ENCODE measurements at regions not wholly inside any gene's neighbourhood (a gene's known extent, or its start where the extent isn't known, plus 50 kb on each side); places are given as distances from the start of the nearest gene placed in this dataset.

- ATAC-seq (peak; percentile 35 to 76; a peak in 4 of 6 replicates), FAIRE-seq (no peak), DNase-seq (ENCODE audit: low read depth in 1 of 2, low spot score in 1 of 2) (peak in 1 of 2 experiments; percentile 32)
- TF ChIP-seq USF2 (IDR thresholded peaks at IDR 0.05) (peak; percentile 64; the same call in 1 of the 2 replicates), CHD2 (IDR thresholded peaks at IDR 0.05; ENCODE audit: low read length, partially characterized antibody) (no peak)
- 73% methylated on average over 15 of the region's 15 CpGs for WGBS (ENCODE audit: missing lambda C conversion rate)
- Histone ChIP-seq H3K4me3 (no peak overlapping the region), H3K4me1 (peaks cover 18% of the 10 kb centered on the region), H3K27ac (peak overlapping the region in 1 of 2 experiments; percentile 44; a peak in 3 of 6 replicates), H3K9me3 (no peaks in the 10 kb centered on the region), H3K4me2 (no peak overlapping the region)
- POLR2A ChIA-PET, result no interaction called here
- CTCF ChIA-PET, result interaction anchor here (0.6 to 1.2 kb wide), 4 partner anchors 58 to 166 kb away, joined by 3 to 4 read pairs (median 4); no protein-coding TSS in a partner anchor
Measured at GRCh38 chr2:20509770-20510490, 63.1 kb downstream of the RHOB start.

GRCh38 chr2:20511130-20511529 is 64.3 kb downstream of the RHOB start:
- TF ChIP-seq MAX (IDR thresholded peaks at IDR 0.05) (no peak), FOSL2 (IDR thresholded peaks at IDR 0.05) (no peak), FOSL2 (CRISPR knock-in tag; IDR thresholded peaks at IDR 0.05) (no peak), BHLHE40 (IDR thresholded peaks at IDR 0.05; ENCODE audit: low read depth, low read length) (no peak), HMGXB4 (CRISPR knock-in tag; IDR thresholded peaks at IDR 0.05; ENCODE audit: borderline replicate concordance) (no peak), POLR2AphosphoS2 (conservative IDR thresholded peaks at IDR 0.05; ENCODE audit: low read length) (no peak), SREBF2 (IDR thresholded peaks at IDR 0.05) (no peak), ESRRA (IDR thresholded peaks at IDR 0.05; ENCODE audit: borderline replicate concordance, low read length) (no peak), EHMT2 (IDR thresholded peaks at IDR 0.05; ENCODE audit: low read depth) (no peak)
- 81% methylated on average over 5 of the region's 5 CpGs for WGBS (ENCODE audit: missing lambda C conversion rate)
- Histone ChIP-seq H3K4me2 (no peak overlapping the region), H3K9me3 (no peaks in the 10 kb centered on the region), H3K4me1 (peaks cover 18% of the 10 kb centered on the region), H3K27ac (no peak overlapping the region), H3K4me3 (no peak overlapping the region)
- ChIA-PET POLR2A (interaction anchor here (2.2 kb wide), 1 partner anchor 64 kb away, joined by 5 read pairs; the partner anchor contains the start of gene RHOB), CTCF (interaction anchor here (0.6 kb wide), 1 partner anchor 151 kb away, joined by 3 read pairs; no protein-coding TSS in a partner anchor)
- no peak for DNase-seq (ENCODE audit: low read depth in 1 of 2, low spot score in 1 of 2)
- no peak for FAIRE-seq
- no peak for ATAC-seq

- 90% methylated on average over 11 of the region's 11 CpGs for WGBS (ENCODE audit: missing lambda C conversion rate)
Measured at GRCh38 chr2:20512061-20512605, 65.3 kb downstream of the RHOB start.

GRCh38 chr2:20513946-20514345 is 67.1 kb downstream of the RHOB start:
- ATAC-seq (no peak), DNase-seq (ENCODE audit: low read depth in 1 of 2, low spot score in 1 of 2) (no peak), FAIRE-seq (no peak)
- Histone ChIP-seq H3K4me3 (no peak overlapping the region), H3K27ac (peak overlapping the region; percentile 8 to 47; a peak in 3 of 6 replicates), H3K9me3 (no peaks in the 10 kb centered on the region), H3K4me2 (no peak overlapping the region), H3K4me1 (peaks cover 28% of the 10 kb centered on the region)
- POLR2A ChIA-PET, result interaction anchor here (0.7 kb wide), 1 partner anchor 67 kb away, joined by 3 read pairs; the partner anchor contains the start of gene RHOB
- CTCF ChIA-PET, result interaction anchor here (2.8 kb wide), 1 partner anchor 16 kb away, joined by 11 read pairs; no protein-coding TSS in a partner anchor
- 83% methylated on average over 7 of the region's 7 CpGs for WGBS (ENCODE audit: missing lambda C conversion rate)
- TF ChIP-seq BCL3 (IDR thresholded peaks at IDR 0.05) (no peak), JUN (IDR thresholded peaks at IDR 0.05) (no peak), FOSL2 (IDR thresholded peaks at IDR 0.05) (no peak), FOSL2 (CRISPR knock-in tag; IDR thresholded peaks at IDR 0.05) (no peak), MYC (IDR thresholded peaks at IDR 0.05; ENCODE audit: borderline replicate concordance, low read length) (no peak), HOXB5 (CRISPR knock-in tag; IDR thresholded peaks at IDR 0.05) (no peak), GATA3 (IDR thresholded peaks at IDR 0.05; ENCODE audit: borderline replicate concordance) (no peak), KDM5A (IDR thresholded peaks at IDR 0.05) (no peak), MAZ (IDR thresholded peaks at IDR 0.05; ENCODE audit: borderline replicate concordance, low read depth, low read length) (no peak), NR3C1 (IDR thresholded peaks at IDR 0.05) (no peak), CHD2 (IDR thresholded peaks at IDR 0.05; ENCODE audit: low read length, partially characterized antibody) (no peak), NFE2L2 (conservative IDR thresholded peaks at IDR 0.05; ENCODE audit: low read length) (no peak), RFX5 (IDR thresholded peaks at IDR 0.05) (no peak), RNF2 (IDR thresholded peaks at IDR 0.05; ENCODE audit: borderline replicate concordance, low read depth) (no peak), HOXB13 (CRISPR knock-in tag; IDR thresholded peaks at IDR 0.05; ENCODE audit: low read depth) (no peak), HDAC2 (IDR thresholded peaks at IDR 0.05) (no peak), NPAS2 (CRISPR knock-in tag; IDR thresholded peaks at IDR 0.05; ENCODE audit: borderline replicate concordance) (no peak)

More at GRCh38 chr2:20512061-20512605, 65.3 kb downstream of the RHOB start:
- Histone ChIP-seq H3K27ac (no peak overlapping the region), H3K4me1 (peaks cover 26% of the 10 kb centered on the region), H3K4me2 (no peak overlapping the region), H3K4me3 (no peak overlapping the region), H3K9me3 (no peaks in the 10 kb centered on the region)
- FAIRE-seq, result no peak
- TF ChIP-seq CHD2 (IDR thresholded peaks at IDR 0.05; ENCODE audit: low read length, partially characterized antibody) (no peak), MYC (IDR thresholded peaks at IDR 0.05; ENCODE audit: borderline replicate concordance, low read length) (no peak), HDAC2 (IDR thresholded peaks at IDR 0.05) (no peak), ZC3H11A (IDR thresholded peaks at IDR 0.05) (no peak)
- ChIA-PET CTCF (interaction anchor here (0.7 to 2.8 kb wide), 5 partner anchors 11 to 130 kb away, joined by 3 to 11 read pairs (median 4); no protein-coding TSS in a partner anchor), POLR2A (interaction anchor here (2.2 kb wide), 1 partner anchor 65 kb away, joined by 5 read pairs; the partner anchor contains the start of gene RHOB)
- no peak for ATAC-seq
- no peak for DNase-seq (ENCODE audit: low read depth in 1 of 2, low spot score in 1 of 2)

Measured in A549 (cell line).